SK-N-SH (cell line): ENCODE measurements at regions not wholly inside any gene's neighbourhood (a gene's known extent, or its start where the extent isn't known, plus 50 kb on each side); places are given as distances from the start of the nearest gene placed in this dataset.

Experiments used
- CTCF ChIA-PET: fragments of 300-600, 350-600 bp; formaldehyde crosslinking; extraction: SDS; loops from one replicate; lab custom pipeline; 2021; lab: Yijun Ruan, JAX
- POLR2A ChIA-PET: fragments of 350-600 bp; sonication (Branson Sonifier 250); formaldehyde crosslinking; extraction: SDS; loops from one replicate; lab custom pipeline; 2020; ENCODE audit warnings: antibody characterized with exemption, inconsistent platforms; lab: Yijun Ruan, JAX
- DNase-seq: peaks from one replicate; pipeline ENCODE4 v3.0.0; 2012
- H2AFZ ChIP-seq: fragments of 200-600 bp; sonication (generic); 2 replicates; pipeline ENCODE4 v1.8.1; 2016; ENCODE audit warnings: antibody characterized with exemption, mild to moderate bottlenecking, low read depth
- H3F3A ChIP-seq: fragments of 200-600 bp; sonication (generic); replicated peaks from 2 replicates; pipeline ENCODE3; 2016; ENCODE audit warnings: antibody characterized with exemption, mild to moderate bottlenecking; ENCODE audit not compliant: insufficient read depth
- H3K27ac ChIP-seq, 2 experiments: fragments of 200-500 bp in 1 of 2; fragments of 200-600 bp in 1 of 2; sonication (Bioruptor generic) in 1 of 2; sonication (generic), shearing (Covaris generic) in 1 of 2; 2 replicates each; pipeline versions ENCODE4 v1.5.1 to v1.6.1; 2014 to 2016; ENCODE audit warnings: low read depth in 2 of 2, inconsistent platforms in 1 of 2, low read length in 1 of 2, mild to moderate bottlenecking in 1 of 2, mixed read lengths in 1 of 2
- H3K27me3 ChIP-seq: fragments of 200-600 bp; sonication (generic), shearing (Covaris generic); 2 replicates; pipeline ENCODE4 v1.6.1; 2016; ENCODE audit warnings: mixed run types; ENCODE audit not compliant: insufficient read depth
- H3K36me3 ChIP-seq, 2 experiments: fragments of 200-500 bp in 1 of 2; fragments of 200-600 bp in 1 of 2; sonication (Bioruptor generic) in 1 of 2; sonication (generic) in 1 of 2; replicated peaks in 1 of 2; 2 replicates each; pipeline versions ENCODE3 to v1.5.1; 2014 to 2016; ENCODE audit warnings: low read length in 1 of 2, mild to moderate bottlenecking in 1 of 2; ENCODE audit not compliant: insufficient read depth in 2 of 2, control insufficient read depth in 1 of 2
- H3K4me1 ChIP-seq, 2 experiments: fragments of 200-500 bp in 1 of 2; fragments of 200-600 bp in 1 of 2; sonication (Bioruptor generic) in 1 of 2; sonication (generic), shearing (Covaris generic) in 1 of 2; 2 replicates each; pipeline versions ENCODE4 v1.5.1 to v1.6.1; 2014 to 2016; ENCODE audit warnings: low read depth in 1 of 2, low read length in 1 of 2, mixed run types in 1 of 2; ENCODE audit not compliant: insufficient read depth in 2 of 2, control insufficient read depth in 1 of 2
- H3K4me2 ChIP-seq: fragments of 200-600 bp; sonication (generic), shearing (Covaris generic); 2 replicates; pipeline ENCODE4 v1.6.1; 2017; ENCODE audit warnings: mixed run types
- H3K4me3 ChIP-seq, 2 experiments: fragments of 200-500 bp in 1 of 2; fragments of 200-600 bp in 1 of 2; sonication (Bioruptor generic) in 1 of 2; sonication (generic), shearing (Covaris generic) in 1 of 2; 2 replicates each; pipeline versions ENCODE4 v1.5.1 to v1.8.1; 2014 to 2016; ENCODE audit warnings: low read depth in 2 of 2, inconsistent platforms in 1 of 2, low read length in 1 of 2, mild to moderate bottlenecking in 1 of 2, mixed read lengths in 1 of 2, moderate library complexity in 1 of 2
- H3K79me2 ChIP-seq: fragments of 200-600 bp; sonication (generic); 2 replicates; pipeline ENCODE4 v1.8.1; 2017; ENCODE audit warnings: mild to moderate bottlenecking; ENCODE audit not compliant: insufficient read depth
- H3K9ac ChIP-seq: fragments of 200-600 bp; sonication (generic); 2 replicates; pipeline ENCODE4 v1.6.1; 2017; ENCODE audit warnings: mixed run types
- H3K9me2 ChIP-seq: fragments of 200-600 bp; sonication (generic); 2 replicates; pipeline ENCODE4 v1.6.1; 2017; ENCODE audit warnings: mixed run types
- H3K9me3 ChIP-seq: fragments of 200-600 bp; sonication (generic); 2 replicates; pipeline ENCODE4 v1.6.1; 2017; ENCODE audit warnings: mixed run types, mild to moderate bottlenecking, moderate library complexity
- H4K20me1 ChIP-seq: fragments of 200-600 bp; sonication (generic); 2 replicates; pipeline ENCODE4 v1.6.1; 2017; ENCODE audit warnings: mild to moderate bottlenecking, mixed run types; ENCODE audit not compliant: insufficient read depth
- CTCF ChIP-seq: fragments of 200-600 bp; sonication (generic); IDR thresholded peaks from 2 replicates; pipeline ENCODE4 v1.6.1; 2017; ENCODE audit warnings: antibody characterized with exemption, mild to moderate bottlenecking, moderate library complexity
- EP300 ChIP-seq, 2 experiments: IDR thresholded peaks; 2 replicates each; pipeline versions ENCODE4 v1.4.0 to v1.6.1; 2012; ENCODE audit warnings: borderline replicate concordance in 1 of 2, low read depth in 1 of 2, low read length in 1 of 2
- EZH2phosphoT487 ChIP-seq: fragments of 200-600 bp; sonication (generic); IDR thresholded peaks from 2 replicates; pipeline ENCODE4 v1.6.1; 2017; ENCODE audit warnings: low read depth, mixed run types, mild to moderate bottlenecking, antibody characterized with exemption, moderate library complexity, borderline replicate concordance
- FOSL2 ChIP-seq: IDR thresholded peaks from 2 replicates; pipeline ENCODE4 v1.4.0; 2012; ENCODE audit warnings: low read depth, mild to moderate bottlenecking, moderate library complexity, borderline replicate concordance
- GABPA ChIP-seq: IDR thresholded peaks from 2 replicates; pipeline ENCODE4 v1.4.0; 2012; ENCODE audit warnings: low read depth, mild to moderate bottlenecking
- GATA2 ChIP-seq: sonication (generic); formaldehyde crosslinking; IDR thresholded peaks from 2 replicates; pipeline ENCODE4 v1.5.0; 2020; ENCODE audit warnings: mild to moderate bottlenecking, missing genetic modification reagents
- MAX ChIP-seq: IDR thresholded peaks from 2 replicates; pipeline ENCODE4 v1.4.0; 2012; ENCODE audit warnings: low read depth
- MEF2A ChIP-seq: IDR thresholded peaks from 2 replicates; pipeline ENCODE4 v1.4.0; 2012; ENCODE audit warnings: low read depth, borderline replicate concordance
- NRF1 ChIP-seq: IDR thresholded peaks from 2 replicates; pipeline ENCODE4 v1.6.1; 2012; ENCODE audit warnings: low read depth, mild to moderate bottlenecking, low read length
- PBX3 ChIP-seq: IDR thresholded peaks from 2 replicates; pipeline ENCODE4; 2012
- REST ChIP-seq: IDR thresholded peaks from 2 replicates; pipeline ENCODE4 v1.6.1; 2012; ENCODE audit warnings: mild to moderate bottlenecking, low read depth, low read length, moderate library complexity
- TAF1 ChIP-seq: IDR thresholded peaks from 2 replicates; pipeline ENCODE4 v1.6.1; 2012; ENCODE audit warnings: low read depth, mild to moderate bottlenecking, low read length, moderate library complexity, borderline replicate concordance
- TEAD4 ChIP-seq: IDR thresholded peaks from 2 replicates; pipeline ENCODE4 v1.4.0; 2012; ENCODE audit warnings: mild to moderate bottlenecking, borderline replicate concordance; ENCODE audit not compliant: insufficient read depth
- USF1 ChIP-seq: IDR thresholded peaks from 2 replicates; pipeline ENCODE4 v1.4.0; 2012; ENCODE audit warnings: low read depth, borderline replicate concordance
- ZBTB33 ChIP-seq: IDR thresholded peaks from 2 replicates; pipeline ENCODE4 v1.4.0; 2012; ENCODE audit warnings: low read depth, borderline replicate concordance
- WGBS: methylation state at CpG from one replicate; pipeline ENCODE4 v1.1.6; 2017; ENCODE audit warnings: low lambda C conversion rate; 5-methylcytosine and 5-hydroxymethylcytosine counted together

- Histone ChIP-seq H3K4me2 (no peak overlapping the region), H3K4me1 (no peaks in the 10 kb centered on the region), H3K27ac (no peak overlapping the region), H3K9me3 (no peaks in the 10 kb centered on the region), H3K4me3 (no peak overlapping the region), H3K27me3 (no peaks in the 10 kb centered on the region), H3K79me2 (no peaks in the 10 kb centered on the region), H2AFZ (no peak overlapping the region), H4K20me1 (no peaks in the 10 kb centered on the region), H3K9me2 (no peaks in the 10 kb centered on the region), H3K36me3 (no peaks in the 10 kb centered on the region), H3F3A (no peaks in the 10 kb centered on the region), H3K9ac (no peak overlapping the region)
- no peak for TF ChIP-seq TEAD4
- no peak for TF ChIP-seq FOSL2
- TF ChIP-seq GATA2 (CRISPR knock-in tag), result no peak
- no peak for TF ChIP-seq EZH2phosphoT487
- TF ChIP-seq REST, result no peak
- no peak for TF ChIP-seq CTCF
- no peak for TF ChIP-seq EP300 (IDR thresholded peaks at IDR 0.05; ENCODE audit: borderline replicate concordance in 1 of 2, low read depth in 1 of 2, low read length in 1 of 2)
- no peak for TF ChIP-seq ZBTB33
- TF ChIP-seq NRF1, result no peak
- TF ChIP-seq GABPA, result no peak
- no peak for TF ChIP-seq USF1
- no peak for TF ChIP-seq MEF2A
- TF ChIP-seq TAF1, result no peak
- TF ChIP-seq MAX, result no peak
- TF ChIP-seq PBX3, result no peak
- ChIA-PET POLR2A (no interaction called here), CTCF (interaction anchor here (0.7 kb wide), 1 partner anchor 48 kb away, joined by 3 read pairs; no protein-coding TSS in a partner anchor)
- DNase-seq, result no peak
- WGBS, result 2% methylated on average over 2 of the region's 2 CpGs
Observed at GRCh38 chr5:12162863-12163262, 258.6 kb upstream of the CTNND2 start.
